ENCODE measurements at regions not wholly inside any gene's neighbourhood (a gene's known extent, or its start where the extent isn't known, plus 50 kb on each side); places are given as distances from the start of the nearest gene placed in this dataset.

DNA sequence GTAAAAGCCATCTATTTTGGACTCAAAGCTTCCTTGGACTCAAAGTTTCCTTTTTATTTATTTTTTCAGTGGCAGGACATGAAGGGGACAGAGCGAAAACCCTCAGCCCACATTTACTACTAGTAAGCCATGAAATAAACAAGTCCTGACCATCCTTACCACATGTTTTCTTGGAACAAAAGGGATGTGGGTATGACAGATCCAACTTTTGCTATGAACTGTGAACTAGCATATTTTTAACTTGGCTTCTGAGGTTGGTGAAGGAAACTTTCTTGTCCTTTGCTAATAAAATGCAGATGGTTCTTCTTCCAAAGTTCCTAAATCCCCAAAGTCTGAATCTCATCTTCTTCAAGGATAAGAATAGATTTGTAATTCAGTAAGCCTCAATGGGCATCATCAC lies 122.7 kb upstream of the TNC start:
- TF ChIP-seq, protein P1, sequence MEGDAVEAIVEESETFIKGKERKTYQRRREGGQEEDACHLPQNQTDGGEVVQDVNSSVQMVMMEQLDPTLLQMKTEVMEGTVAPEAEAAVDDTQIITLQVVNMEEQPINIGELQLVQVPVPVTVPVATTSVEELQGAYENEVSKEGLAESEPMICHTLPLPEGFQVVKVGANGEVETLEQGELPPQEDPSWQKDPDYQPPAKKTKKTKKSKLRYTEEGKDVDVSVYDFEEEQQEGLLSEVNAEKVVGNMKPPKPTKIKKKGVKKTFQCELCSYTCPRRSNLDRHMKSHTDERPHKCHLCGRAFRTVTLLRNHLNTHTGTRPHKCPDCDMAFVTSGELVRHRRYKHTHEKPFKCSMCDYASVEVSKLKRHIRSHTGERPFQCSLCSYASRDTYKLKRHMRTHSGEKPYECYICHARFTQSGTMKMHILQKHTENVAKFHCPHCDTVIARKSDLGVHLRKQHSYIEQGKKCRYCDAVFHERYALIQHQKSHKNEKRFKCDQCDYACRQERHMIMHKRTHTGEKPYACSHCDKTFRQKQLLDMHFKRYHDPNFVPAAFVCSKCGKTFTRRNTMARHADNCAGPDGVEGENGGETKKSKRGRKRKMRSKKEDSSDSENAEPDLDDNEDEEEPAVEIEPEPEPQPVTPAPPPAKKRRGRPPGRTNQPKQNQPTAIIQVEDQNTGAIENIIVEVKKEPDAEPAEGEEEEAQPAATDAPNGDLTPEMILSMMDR (IDR thresholded peaks at IDR 0.05): no peak
- TF ChIP-seq POLR2A (IDR thresholded peaks at IDR 0.05): no peak
- no peaks in the 10 kb centered on the region for H3K9me3 ChIP-seq
- H3K4me1 ChIP-seq (replicated peaks): no peaks in the 10 kb centered on the region
- 64% methylated on average over 1 of the region's 1 CpG for WGBS
- no peaks in the 10 kb centered on the region for H3K27me3 ChIP-seq (replicated peaks; ENCODE audit: insufficient read depth)
- H3K27ac ChIP-seq: no peak overlapping the region
- H3K36me3 ChIP-seq: no peaks in the 10 kb centered on the region
- DNase-seq (ENCODE audit: low spot score): no peak
- no peak overlapping the region for H3K4me3 ChIP-seq
- intact Hi-C loops (cut with DNase I): no loop called here

DNA sequence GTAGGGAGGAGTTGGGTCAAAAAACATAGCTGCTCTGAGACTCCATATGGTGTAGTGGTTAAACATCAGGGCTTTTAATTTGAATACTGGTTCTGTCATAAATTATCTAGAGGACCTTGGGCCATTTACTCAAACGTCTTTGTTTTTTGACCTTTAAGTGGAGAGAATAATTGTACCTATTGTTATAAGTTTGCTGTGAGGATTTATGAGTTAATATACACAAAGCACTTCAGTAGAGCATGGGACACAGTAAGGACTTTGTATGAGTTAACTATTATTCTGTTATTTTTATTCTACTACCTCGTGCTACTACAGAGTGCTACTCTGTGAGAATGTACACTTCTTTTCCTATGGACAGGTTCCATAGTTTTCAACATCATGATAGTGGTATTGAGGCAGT lies 123.7 kb upstream of the TNC start:
- Histone ChIP-seq H3K27ac (no peak overlapping the region), H3K36me3 (no peaks in the 10 kb centered on the region), H3K4me3 (no peak overlapping the region), H3K27me3 (replicated peaks; ENCODE audit: insufficient read depth) (no peaks in the 10 kb centered on the region), H3K4me1 (replicated peaks) (no peaks in the 10 kb centered on the region), H3K9me3 (no peaks in the 10 kb centered on the region)
- DNase-seq (ENCODE audit: low spot score): no peak
- intact Hi-C loops (cut with DNase I): no loop called here
- TF ChIP-seq, protein P1 (IDR thresholded peaks at IDR 0.05): no peak
- TF ChIP-seq POLR2AphosphoS5 (IDR thresholded peaks at IDR 0.05) (no peak), POLR2A (IDR thresholded peaks at IDR 0.05) (no peak)
- 29% methylated on average over 2 of the region's 2 CpGs for WGBS

DNA sequence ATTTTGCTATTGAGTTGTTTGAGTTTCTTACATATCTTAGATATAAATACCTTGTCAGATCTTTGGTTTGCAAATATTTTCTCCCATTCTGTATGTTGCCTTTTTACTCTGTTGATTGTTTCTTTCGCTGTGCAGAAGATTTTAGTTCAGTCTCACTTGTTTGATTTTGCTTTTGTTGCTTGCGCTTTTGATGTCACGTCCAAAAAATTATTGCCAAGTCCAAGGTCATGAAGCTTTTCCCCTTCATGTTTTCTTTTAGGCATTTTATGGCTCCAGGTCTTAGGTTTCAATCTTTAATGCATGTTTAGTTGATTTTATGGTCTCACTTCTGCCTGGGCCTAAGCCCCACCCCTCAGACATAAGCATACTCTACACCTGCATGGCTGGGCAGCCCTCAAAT lies 131.5 kb upstream of the TNC start:
- no peak overlapping the region for H3K27ac ChIP-seq
- no peaks in the 10 kb centered on the region for H3K9me3 ChIP-seq
- WGBS: 35% methylated on average over 3 of the region's 3 CpGs
- no peaks in the 10 kb centered on the region for H3K36me3 ChIP-seq
- intact Hi-C loops (cut with DNase I): no loop called here
- no peaks in the 10 kb centered on the region for H3K27me3 ChIP-seq (replicated peaks; ENCODE audit: insufficient read depth)
- H3K4me1 ChIP-seq (replicated peaks): no peaks in the 10 kb centered on the region
- no peak for DNase-seq (ENCODE audit: low spot score)
- H3K4me3 ChIP-seq: no peak overlapping the region
- TF ChIP-seq POLR2AphosphoS5 (IDR thresholded peaks at IDR 0.05) (no peak), POLR2A (IDR thresholded peaks at IDR 0.05) (no peak)
- TF ChIP-seq, protein P1 (IDR thresholded peaks at IDR 0.05): no peak

DNA sequence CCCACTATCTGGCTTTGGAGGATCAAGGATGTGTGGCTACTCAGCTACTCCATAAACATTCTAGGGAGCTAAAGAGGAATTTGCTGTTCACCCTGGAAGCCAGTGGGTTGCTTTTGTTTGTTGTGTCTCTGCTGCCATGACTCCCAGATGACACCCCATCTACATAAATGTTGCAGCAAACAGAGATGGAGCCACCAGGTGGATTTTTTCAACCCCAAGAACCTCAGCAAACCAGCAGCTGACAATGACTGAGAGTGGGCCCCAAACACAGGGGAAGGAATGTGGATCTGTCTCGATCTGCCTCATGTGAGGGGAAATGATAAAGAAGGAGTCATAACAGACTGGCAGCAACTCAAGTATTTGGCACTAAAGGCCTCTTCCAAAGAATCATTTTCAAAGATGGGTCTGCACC lies 132.7 kb upstream of the TNC start:
- no peaks in the 10 kb centered on the region for H3K36me3 ChIP-seq
- no peaks in the 10 kb centered on the region for H3K4me1 ChIP-seq (replicated peaks)
- intact Hi-C loops (cut with DNase I): no loop called here
- H3K9me3 ChIP-seq: no peaks in the 10 kb centered on the region
- TF ChIP-seq, protein P1 (IDR thresholded peaks at IDR 0.05): no peak
- TF ChIP-seq POLR2AphosphoS5 (IDR thresholded peaks at IDR 0.05) (no peak), POLR2A (IDR thresholded peaks at IDR 0.05) (no peak)
- no peak overlapping the region for H3K27ac ChIP-seq
- H3K4me3 ChIP-seq: no peak overlapping the region
- DNase-seq (ENCODE audit: low spot score): peak; percentile 21
- 5% methylated on average over 1 of the region's 1 CpG for WGBS
- no peaks in the 10 kb centered on the region for H3K27me3 ChIP-seq (replicated peaks; ENCODE audit: insufficient read depth)

DNA sequence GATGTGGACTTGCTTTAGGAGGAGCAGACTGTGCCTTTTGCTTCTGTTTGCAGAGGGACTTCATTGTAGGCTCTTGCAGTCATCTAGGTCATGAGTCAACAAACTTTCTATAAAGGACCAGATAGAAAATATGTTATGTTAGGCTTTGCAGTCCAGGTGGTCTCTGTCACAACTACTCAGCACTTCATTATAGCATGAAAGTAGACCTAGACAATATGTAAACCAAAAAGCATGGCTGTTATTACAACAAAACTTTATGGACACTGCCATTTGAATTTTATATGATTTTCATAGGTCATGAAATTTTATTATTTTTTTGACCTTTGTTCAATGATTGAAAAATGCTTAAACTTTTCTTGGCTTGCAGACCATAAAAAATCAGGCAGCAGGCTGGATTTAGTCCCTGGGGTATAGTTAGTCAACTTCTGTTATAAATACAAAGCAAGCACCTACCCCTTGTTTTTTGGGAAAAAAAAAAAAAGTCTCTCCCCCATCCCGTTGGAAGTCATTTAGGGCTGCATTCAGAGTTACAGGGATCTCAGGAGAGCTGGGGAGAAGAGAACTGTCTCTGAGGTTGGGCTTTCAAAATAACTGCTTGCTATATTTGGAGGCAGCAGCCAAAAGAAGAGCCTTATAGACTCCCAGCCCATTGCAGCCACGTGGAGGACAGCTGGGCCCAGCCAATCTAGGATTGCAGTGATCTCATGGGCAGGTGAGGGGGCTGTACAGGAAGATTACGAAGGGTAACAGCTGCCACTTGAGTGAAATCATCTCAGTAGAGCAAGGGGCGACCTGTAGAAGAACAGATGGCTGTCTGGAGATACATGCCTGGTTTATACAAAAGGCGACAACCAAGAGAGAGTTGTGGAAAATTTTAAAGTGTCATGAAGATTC lies 136.6 kb upstream of the TNC start:
- Histone ChIP-seq H3K27me3 (replicated peaks; ENCODE audit: insufficient read depth) (no peaks in the 10 kb centered on the region), H3K4me3 (no peak overlapping the region), H3K4me1 (replicated peaks) (no peaks in the 10 kb centered on the region), H3K27ac (no peak overlapping the region), H3K9me3 (no peaks in the 10 kb centered on the region), H3K36me3 (no peaks in the 10 kb centered on the region)
- WGBS: 76% methylated on average over 5 of the region's 5 CpGs
- DNase-seq (ENCODE audit: low spot score): no peak
- intact Hi-C loops (cut with DNase I): no loop called here
- no peak for TF ChIP-seq POLR2AphosphoS5 (IDR thresholded peaks at IDR 0.05)
- no peak for TF ChIP-seq POLR2A (IDR thresholded peaks at IDR 0.05)
- TF ChIP-seq, protein P1 (IDR thresholded peaks at IDR 0.05): no peak

Data from prostate gland (tissue), 2 donors.